ENCODE measurements at regions not wholly inside any gene's neighbourhood (a gene's known extent, or its start where the extent isn't known, plus 50 kb on each side); places are given as distances from the start of the nearest gene placed in this dataset.

- POLR2A ChIA-PET = no interaction called here
- in situ Hi-C loops (cut with HindIII; ENCODE audit: low pct_unique_long_range_greater_than_20kb, low sequenced_read_pairs) (no loop called here), intact Hi-C loops (cut with micrococcal nuclease; ENCODE audit: unreplicated experiment) (no loop called here)
- Histone ChIP-seq H3K4me3 (ENCODE audit: low read depth in 2 of 2, low read length in 2 of 2) (no peak overlapping the region), H3K27me3 (ENCODE audit: control insufficient read depth, insufficient read depth, low read length) (no peaks in the 10 kb centered on the region), H3K9me3 (ENCODE audit: control insufficient read depth, insufficient read depth, low read depth, low read length) (no peaks in the 10 kb centered on the region), H3K27ac (ENCODE audit: low read length) (no peak overlapping the region), H3K4me1 (ENCODE audit: control insufficient read depth, insufficient read depth, low read length) (peaks cover 36% of the 10 kb centered on the region), H3K36me3 (ENCODE audit: control insufficient read depth, insufficient read depth, low read length) (no peaks in the 10 kb centered on the region)
- DNase-seq (ENCODE audit: low read depth, low spot score) = no peak
- TF ChIP-seq POLR2AphosphoS5 (IDR thresholded peaks at IDR 0.05; ENCODE audit: low read depth, low read length) (no peak), SIN3A (IDR thresholded peaks at IDR 0.05; ENCODE audit: borderline replicate concordance, insufficient read depth, low read depth, low read length) (no peak), TCF7L2 (IDR thresholded peaks at IDR 0.05; ENCODE audit: low read depth, low read length) (no peak), REST (IDR thresholded peaks at IDR 0.05; ENCODE audit: insufficient read depth in 1 of 2, low read depth in 2 of 2, low read length in 1 of 2) (no peak), CTCF (IDR thresholded peaks at IDR 0.05) (no peak)
- no TSS peak for BruUV-seq (replicated peaks)
- no peak for ATAC-seq
- CTCF ChIA-PET = no interaction called here
These were observed 54.8 kb upstream of the LMCD1 start for GRCh38 chr3:8446845-8447244.

GRCh38 chr3:8450618-8451017, 51.0 kb upstream of the LMCD1 start:
- H3K4me3 ChIP-seq (ENCODE audit: low read depth in 2 of 2, low read length in 2 of 2) = no peak overlapping the region
- in situ Hi-C loops (cut with HindIII; ENCODE audit: low pct_unique_long_range_greater_than_20kb, low sequenced_read_pairs) = no loop called here
- BruUV-seq (replicated peaks) = no TSS peak
- H3K9me3 ChIP-seq (ENCODE audit: control insufficient read depth, insufficient read depth, low read depth, low read length) = no peaks in the 10 kb centered on the region
- intact Hi-C loops (cut with micrococcal nuclease; ENCODE audit: unreplicated experiment) = no loop called here
- no peak for TF ChIP-seq POLR2AphosphoS5 (IDR thresholded peaks at IDR 0.05; ENCODE audit: low read depth, low read length)
- no peak for TF ChIP-seq REST (IDR thresholded peaks at IDR 0.05; ENCODE audit: insufficient read depth in 1 of 2, low read depth in 2 of 2, low read length in 1 of 2)
- no peak for TF ChIP-seq SIN3A (IDR thresholded peaks at IDR 0.05; ENCODE audit: borderline replicate concordance, insufficient read depth, low read depth, low read length)
- CTCF ChIA-PET = no interaction called here
- no peaks in the 10 kb centered on the region for H3K27me3 ChIP-seq (ENCODE audit: control insufficient read depth, insufficient read depth, low read length)
- ATAC-seq (no peak), DNase-seq (ENCODE audit: low read depth, low spot score) (no peak)
- POLR2A ChIA-PET = no interaction called here
- no peaks in the 10 kb centered on the region for H3K36me3 ChIP-seq (ENCODE audit: control insufficient read depth, insufficient read depth, low read length)
- H3K4me1 ChIP-seq (ENCODE audit: control insufficient read depth, insufficient read depth, low read length) = peaks cover 5% of the 10 kb centered on the region
- no peak overlapping the region for H3K27ac ChIP-seq (ENCODE audit: low read length)
